Activated T-helper 9 cell treated with anti-CD3 and anti-CD28 coated beads, Interleukin-2, amount 50 U/mL, for 16 hours (primary cell): ENCODE measurements at regions not wholly inside any gene's neighbourhood (a gene's known extent, or its start where the extent isn't known, plus 50 kb on each side); places are given as distances from the start of the nearest gene placed in this dataset.

Experiments used
- DNase-seq: peaks from one replicate; pipeline ENCODE4 v3.0.0-alpha.2; 2020; ENCODE audit warnings: low read depth

DNA sequence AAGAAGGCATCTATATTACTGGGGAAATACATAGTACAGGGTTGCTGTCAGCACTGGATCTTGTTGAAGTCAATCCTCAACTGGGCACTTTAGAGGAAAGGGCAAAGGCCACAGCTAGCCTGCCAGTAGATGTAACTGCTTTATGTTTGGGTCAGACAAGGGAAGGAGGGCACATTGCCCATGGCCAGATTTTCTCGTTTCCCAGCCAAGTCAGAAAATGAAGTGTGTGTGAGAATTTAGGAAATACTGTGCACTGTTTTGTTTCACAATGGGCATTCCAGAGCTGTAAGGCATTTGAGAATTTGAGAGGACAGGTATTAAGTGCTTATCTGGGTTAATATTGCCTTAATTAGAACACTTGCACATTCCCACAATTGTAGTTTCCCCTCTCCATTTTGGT lies 183.9 kb upstream of the MCHR2 start:
- DNase-seq: no peak

GRCh38 chr6:100176951-100177710 lies 183.1 kb upstream of the MCHR2 start:
- no peak for DNase-seq

GRCh38 chr6:100176311-100176950 lies 182.4 kb upstream of the MCHR2 start:
- no peak for DNase-seq

DNA sequence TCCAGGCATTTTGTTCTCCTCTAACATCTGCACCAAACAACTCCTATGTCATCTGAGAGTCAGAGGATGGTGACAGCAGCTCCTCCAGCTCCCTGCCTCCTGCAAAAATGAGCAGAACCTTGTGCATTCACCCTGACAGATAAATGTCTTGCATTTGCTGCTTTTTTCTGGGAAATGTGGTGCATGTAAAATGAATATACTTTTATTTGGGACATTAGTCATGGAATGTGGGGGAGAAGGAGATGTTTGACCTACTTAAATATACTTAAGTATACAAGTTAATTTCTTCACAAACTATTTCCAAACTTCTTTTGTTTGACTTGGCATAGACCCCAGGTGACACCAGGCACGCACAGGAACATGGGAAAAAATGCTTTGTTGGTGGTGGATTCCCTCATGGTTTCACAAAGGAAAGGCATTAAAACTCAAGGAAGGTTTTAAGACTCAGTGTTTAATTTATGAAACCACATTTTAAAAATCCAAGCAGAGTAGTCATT lies 181.8 kb upstream of the MCHR2 start:
- no peak for DNase-seq

DNA sequence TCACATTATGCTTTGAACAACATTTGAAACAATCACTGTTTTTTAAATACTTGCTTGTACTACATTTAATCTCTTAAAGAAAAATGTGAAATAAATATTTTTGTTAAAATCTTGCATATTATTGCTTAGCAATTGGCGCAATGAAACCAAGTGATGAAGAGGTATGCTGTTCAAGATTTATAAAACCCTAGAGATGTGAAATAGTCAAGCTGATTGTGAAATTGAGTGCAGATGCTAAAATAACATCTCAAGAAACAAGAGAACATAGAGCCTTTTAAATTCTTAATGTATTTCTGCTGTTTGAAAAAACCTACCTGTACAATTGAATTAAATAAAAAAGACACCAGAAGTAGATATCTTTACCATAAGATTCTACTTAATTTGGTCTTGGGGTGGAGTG lies 179.2 kb upstream of the MCHR2 start:
- DNase-seq: no peak

DNA sequence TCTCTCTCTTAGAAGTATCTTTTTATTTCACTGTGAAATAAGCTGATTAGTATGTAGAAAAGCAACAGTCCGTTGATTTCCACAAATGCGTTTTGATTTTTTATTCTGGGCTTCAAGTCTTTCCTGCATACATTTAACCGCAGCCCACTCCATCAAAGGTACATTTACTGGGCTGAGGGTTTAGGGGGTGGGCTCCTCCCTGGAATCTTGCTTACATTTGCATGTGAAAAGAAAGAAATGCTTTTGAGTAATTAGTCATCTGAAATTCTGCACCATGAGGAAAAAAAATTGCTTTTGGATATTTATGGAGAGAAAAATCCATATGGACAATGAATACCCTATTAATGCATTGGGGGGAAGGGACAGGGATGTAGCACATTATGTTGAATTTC lies 178.3 kb upstream of the MCHR2 start:
- DNase-seq: no peak

- DNase-seq: no peak
Observed at GRCh38 chr6:100171533-100172321, 177.7 kb upstream of the MCHR2 start.

DNA sequence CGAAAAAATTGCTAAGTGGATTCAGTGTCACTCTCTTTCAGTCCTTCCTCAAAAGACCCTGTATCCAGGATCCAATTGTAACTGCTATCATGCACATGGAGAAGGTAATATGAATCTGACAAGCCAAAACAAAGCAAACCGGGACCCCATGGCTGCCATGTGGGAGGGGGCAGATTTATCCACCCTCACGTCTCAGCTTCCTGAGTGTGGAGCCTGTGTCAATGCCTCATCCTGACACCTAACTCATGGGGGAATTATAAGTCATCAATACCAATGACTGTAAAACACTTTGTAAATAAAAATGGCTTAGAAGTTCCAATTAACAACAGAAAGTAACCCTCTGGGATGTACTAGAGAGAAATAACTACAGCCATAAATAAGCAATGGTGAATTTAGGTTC lies 174.1 kb upstream of the MCHR2 start:
- DNase-seq: no peak

GRCh38 chr6:100167585-100167984 lies 173.6 kb upstream of the MCHR2 start:
- DNase-seq: no peak

DNA sequence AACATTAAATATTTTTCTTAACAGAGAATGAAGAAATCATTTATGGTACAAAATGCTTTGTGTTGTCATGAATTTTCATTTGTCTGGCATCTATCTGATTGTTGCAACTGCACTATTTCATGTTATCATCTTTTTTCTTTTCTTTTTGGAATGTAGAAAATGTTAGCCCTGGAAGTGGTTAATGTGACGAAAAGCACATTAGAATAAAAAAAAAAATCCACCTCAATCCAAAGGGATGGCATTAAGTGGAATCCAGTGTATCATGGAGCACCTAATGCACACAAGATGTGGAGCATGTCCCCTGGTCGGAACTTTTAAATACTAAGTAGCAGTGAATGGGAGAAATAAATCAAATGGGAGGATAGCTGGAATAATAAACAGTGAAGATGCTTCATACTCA lies 172.9 kb upstream of the MCHR2 start:
- no peak for DNase-seq

GRCh38 chr6:100165442-100165841 lies 171.4 kb upstream of the MCHR2 start:
- no peak for DNase-seq

DNA sequence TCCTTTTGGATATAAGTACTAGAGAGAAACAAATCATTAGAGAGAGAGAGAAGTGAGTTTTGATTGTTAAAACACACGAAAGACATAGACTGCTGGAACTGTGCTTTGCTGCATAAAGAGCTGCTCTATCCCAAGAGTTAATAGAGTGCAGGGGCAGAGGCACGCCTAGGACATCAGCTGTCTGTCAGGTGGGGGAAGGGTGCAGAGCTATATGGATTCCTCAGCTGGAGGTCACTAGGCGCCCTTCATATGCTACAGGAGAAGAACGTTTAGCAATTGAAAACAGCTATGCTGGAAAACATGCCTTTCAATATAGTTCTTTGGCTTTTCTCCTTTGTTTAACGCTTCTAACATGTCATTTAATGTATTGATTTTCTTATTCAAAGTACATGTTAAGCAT lies 169.0 kb upstream of the MCHR2 start:
- DNase-seq: no peak

GRCh38 chr6:100161782-100162365 lies 167.9 kb upstream of the MCHR2 start:
- no peak for DNase-seq

GRCh38 chr6:100160930-100161329 lies 166.9 kb upstream of the MCHR2 start:
- DNase-seq: no peak

- no peak for DNase-seq
Observed at GRCh38 chr6:100155141-100155540, 161.1 kb upstream of the MCHR2 start.

GRCh38 chr6:100153636-100154275 lies 159.7 kb upstream of the MCHR2 start:
- no peak for DNase-seq

DNA sequence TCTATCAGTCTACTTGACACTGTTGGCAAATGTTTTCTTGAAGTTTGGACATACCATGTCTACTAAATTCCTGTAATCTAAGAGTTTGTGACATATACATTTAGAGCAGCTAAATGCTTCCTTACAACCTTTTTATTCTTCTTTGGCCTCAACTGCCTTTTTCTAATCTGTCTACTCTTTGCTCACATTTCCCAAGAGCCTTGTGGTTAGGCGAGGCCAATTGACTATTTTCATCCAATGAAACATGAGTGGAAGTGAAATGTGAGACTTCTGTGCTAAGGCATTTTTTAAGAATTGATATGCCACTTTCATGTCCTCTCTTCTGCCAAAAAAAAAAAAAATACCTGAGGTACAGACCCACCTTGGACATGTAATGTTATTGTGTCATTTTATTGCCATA lies 158.2 kb upstream of the MCHR2 start:
- DNase-seq: no peak

DNA sequence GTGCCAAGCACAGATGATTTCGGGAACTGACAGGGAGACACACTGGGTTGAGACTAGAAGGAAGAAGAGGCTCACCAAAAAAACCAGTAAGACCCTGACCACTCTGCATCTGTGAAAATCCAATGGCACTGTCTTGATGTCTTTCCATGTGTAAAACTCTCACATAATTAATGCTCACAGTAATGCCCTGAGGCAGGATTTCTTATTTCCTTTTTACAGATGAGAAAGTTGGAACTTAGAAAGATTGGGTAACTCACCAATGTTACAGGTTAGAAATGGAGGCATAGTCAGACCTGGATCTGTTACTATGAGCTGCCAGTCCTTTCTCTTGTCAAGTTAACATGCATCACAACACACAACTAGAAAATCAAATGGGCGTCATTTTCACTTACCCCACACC lies 151.0 kb upstream of the MCHR2 start:
- DNase-seq: no peak

DNA sequence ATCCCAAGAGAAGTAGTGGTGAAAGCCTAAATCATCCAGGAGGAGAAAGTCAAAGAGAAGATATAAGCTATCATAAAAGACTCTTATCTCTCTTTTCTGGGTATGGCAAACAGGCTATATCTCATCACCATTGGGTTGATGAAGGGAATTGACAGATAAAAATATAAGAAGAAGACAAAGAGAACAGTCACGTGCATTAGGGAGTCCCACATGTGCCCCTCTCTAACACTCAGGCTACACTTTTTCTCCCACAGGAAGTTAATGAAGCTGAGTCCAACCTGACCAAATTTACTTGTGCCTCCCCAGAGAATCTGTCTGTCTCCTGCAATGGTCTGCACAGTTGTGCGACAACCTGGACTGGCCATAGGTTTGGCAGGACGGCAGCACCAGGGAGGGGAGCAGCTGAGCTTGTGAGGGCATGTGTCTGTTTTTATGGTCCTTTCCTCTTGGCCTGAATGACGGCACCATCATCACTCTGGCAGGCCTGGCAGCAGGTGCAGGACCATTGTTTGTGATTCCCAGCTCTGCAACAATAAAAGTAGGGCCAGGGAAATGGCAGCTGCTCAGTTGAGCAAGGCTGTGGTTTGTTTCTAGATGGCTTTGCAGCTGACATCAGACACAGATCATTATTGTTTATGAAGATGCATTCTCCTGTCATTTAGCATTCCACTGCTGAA lies 144.5 kb upstream of the MCHR2 start:
- DNase-seq: no peak

DNA sequence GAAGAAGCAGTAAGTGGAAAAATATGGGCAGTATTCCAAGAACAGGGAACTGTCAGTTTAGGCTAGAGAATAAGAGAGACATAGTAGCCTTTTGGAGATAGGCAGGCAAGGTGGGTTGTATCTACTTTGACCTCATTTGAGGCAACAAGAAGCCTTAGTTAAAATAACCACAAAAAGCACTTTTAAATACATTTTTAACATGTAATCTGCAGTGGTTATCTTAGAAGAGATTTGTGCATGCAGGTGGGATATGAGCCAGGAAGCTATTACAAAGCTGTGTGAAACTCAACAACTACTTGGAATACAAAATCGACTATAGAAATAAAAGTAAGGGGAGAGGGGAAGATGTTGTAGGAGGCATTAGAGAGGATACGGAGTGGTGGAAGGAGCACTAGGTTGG lies 143.7 kb upstream of the MCHR2 start:
- DNase-seq: no peak

DNA sequence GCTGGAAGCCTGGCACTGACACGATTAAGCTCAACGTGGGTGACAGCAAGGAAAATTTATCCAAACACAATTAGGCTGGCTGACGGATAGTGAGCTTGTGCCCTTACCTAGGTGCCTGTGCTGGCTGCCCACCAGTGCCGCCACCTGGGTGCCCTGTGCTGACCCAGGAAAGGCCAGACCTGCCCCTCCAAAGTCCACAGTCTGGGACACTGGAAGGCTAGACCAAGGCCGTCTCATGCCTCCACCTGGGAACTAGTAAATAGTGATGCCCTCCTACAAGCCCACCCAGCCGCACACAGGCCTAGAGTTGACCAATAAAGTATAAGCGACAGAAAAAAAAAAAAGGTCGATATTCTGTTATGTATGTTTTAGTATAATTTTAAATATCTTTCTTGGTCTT lies 142.6 kb upstream of the MCHR2 start:
- no peak for DNase-seq

DNA sequence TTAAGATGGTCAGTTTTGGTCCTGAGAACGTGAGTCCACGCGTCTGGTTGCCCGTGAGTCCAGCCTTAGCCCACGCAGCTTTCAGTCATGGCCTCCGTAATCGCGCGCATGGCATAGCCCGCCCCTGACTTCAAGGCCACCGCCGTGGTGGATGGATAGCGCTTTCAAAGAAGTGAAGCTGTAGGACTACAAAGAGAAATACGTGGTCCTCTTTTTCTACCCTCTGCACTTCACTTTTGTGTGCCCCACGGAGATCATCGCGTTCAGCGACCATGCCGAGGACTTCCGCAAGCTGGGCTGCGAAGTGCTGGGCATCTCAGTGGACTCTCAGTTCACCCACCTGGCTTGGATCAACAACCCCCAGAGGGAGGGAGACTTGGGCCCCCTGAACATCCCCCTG lies 142.0 kb upstream of the MCHR2 start:
- DNase-seq: no peak
